C4-2B (cell line): ENCODE measurements at regions not wholly inside any gene's neighbourhood (a gene's known extent, or its start where the extent isn't known, plus 50 kb on each side); places are given as distances from the start of the nearest gene placed in this dataset.

Experiments used
- H3K27ac ChIP-seq: fragments of 450-650 bp; 2 replicates; pipeline ENCODE4 v1.5.1; 2017
- ZFX ChIP-seq: fragments of 450-650 bp; IDR thresholded peaks from 2 replicates; pipeline ENCODE4 v1.6.1; 2017
- TF ChIP-seq, protein P1 (sequence below): fragments of 450-650 bp; conservative IDR thresholded peaks from 2 replicates; pipeline ENCODE4 v1.5.1; 2017; ENCODE audit warnings: mild to moderate bottlenecking

- no peak overlapping the region for H3K27ac ChIP-seq
- TF ChIP-seq ZFX: no peak
- TF ChIP-seq, protein P1, sequence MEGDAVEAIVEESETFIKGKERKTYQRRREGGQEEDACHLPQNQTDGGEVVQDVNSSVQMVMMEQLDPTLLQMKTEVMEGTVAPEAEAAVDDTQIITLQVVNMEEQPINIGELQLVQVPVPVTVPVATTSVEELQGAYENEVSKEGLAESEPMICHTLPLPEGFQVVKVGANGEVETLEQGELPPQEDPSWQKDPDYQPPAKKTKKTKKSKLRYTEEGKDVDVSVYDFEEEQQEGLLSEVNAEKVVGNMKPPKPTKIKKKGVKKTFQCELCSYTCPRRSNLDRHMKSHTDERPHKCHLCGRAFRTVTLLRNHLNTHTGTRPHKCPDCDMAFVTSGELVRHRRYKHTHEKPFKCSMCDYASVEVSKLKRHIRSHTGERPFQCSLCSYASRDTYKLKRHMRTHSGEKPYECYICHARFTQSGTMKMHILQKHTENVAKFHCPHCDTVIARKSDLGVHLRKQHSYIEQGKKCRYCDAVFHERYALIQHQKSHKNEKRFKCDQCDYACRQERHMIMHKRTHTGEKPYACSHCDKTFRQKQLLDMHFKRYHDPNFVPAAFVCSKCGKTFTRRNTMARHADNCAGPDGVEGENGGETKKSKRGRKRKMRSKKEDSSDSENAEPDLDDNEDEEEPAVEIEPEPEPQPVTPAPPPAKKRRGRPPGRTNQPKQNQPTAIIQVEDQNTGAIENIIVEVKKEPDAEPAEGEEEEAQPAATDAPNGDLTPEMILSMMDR: no peak
These were observed 1263.5 kb downstream of the PCDH7 start for GRCh38 chr4:31983677-31984076.

GRCh38 chr4:31984872-31985271 lies 1264.7 kb downstream of the PCDH7 start:
- no peak for TF ChIP-seq ZFX
- TF ChIP-seq, protein P1: no peak
- H3K27ac ChIP-seq: no peak overlapping the region

GRCh38 chr4:31995943-31996901 lies 1276.1 kb downstream of the PCDH7 start:
- no peak for TF ChIP-seq ZFX
- TF ChIP-seq, protein P1: no peak
- H3K27ac ChIP-seq: no peak overlapping the region

- TF ChIP-seq, protein P1: no peak
- TF ChIP-seq ZFX: no peak
These were observed 1278.6 kb downstream of the PCDH7 start for GRCh38 chr4:31998807-31999206.

GRCh38 chr4:31999848-32000247 lies 1279.7 kb downstream of the PCDH7 start:
- no peak for TF ChIP-seq ZFX
- TF ChIP-seq, protein P1: no peak
- H3K27ac ChIP-seq: no peak overlapping the region

More at GRCh38 chr4:31998807-31999206, 1278.6 kb downstream of the PCDH7 start:
- no peak overlapping the region for H3K27ac ChIP-seq

GRCh38 chr4:32000846-32001488 lies 1280.8 kb downstream of the PCDH7 start:
- TF ChIP-seq, protein P1: no peak
- no peak for TF ChIP-seq ZFX
- no peak overlapping the region for H3K27ac ChIP-seq
